GM12891 (cell line): ENCODE measurements at regions not wholly inside any gene's neighbourhood (a gene's known extent, or its start where the extent isn't known, plus 50 kb on each side); places are given as distances from the start of the nearest gene placed in this dataset.

Experiments used
- PAX5 ChIP-seq: IDR thresholded peaks from 2 replicates; pipeline ENCODE4 v1.6.1; 2011; ENCODE audit warnings: low read length, moderate library complexity, mild to moderate bottlenecking; ENCODE audit not compliant: insufficient read depth, severe bottlenecking
- POLR2A ChIP-seq: IDR thresholded peaks from 2 replicates; pipeline ENCODE4 v1.6.1; 2011; ENCODE audit warnings: low read depth, low read length, control low read depth
- POLR2AphosphoS5 ChIP-seq: IDR thresholded peaks from 2 replicates; pipeline ENCODE4 v1.6.1; 2011; ENCODE audit warnings: low read depth, low read length, control low read depth
- POU2F2 ChIP-seq: IDR thresholded peaks from 2 replicates; pipeline ENCODE4 v1.6.1; 2011; ENCODE audit warnings: low read depth, mild to moderate bottlenecking, control low read depth, low read length, moderate library complexity
- SPI1 ChIP-seq: IDR thresholded peaks from 2 replicates; pipeline ENCODE4 v1.6.1; 2011; ENCODE audit warnings: low read depth, low read length, control low read depth
- TAF1 ChIP-seq: IDR thresholded peaks from 2 replicates; pipeline ENCODE4 v1.6.1; 2011; ENCODE audit warnings: low read depth, low read length, control low read depth

- TF ChIP-seq POLR2A (no peak), SPI1 (no peak), TAF1 (no peak), POLR2AphosphoS5 (no peak), POU2F2 (no peak), PAX5 (no peak)
Observed at GRCh38 chr2:242075168-242075567, 205.6 kb downstream of the RTP5 start.
